ENCODE measurements at regions not wholly inside any gene's neighbourhood (a gene's known extent, or its start where the extent isn't known, plus 50 kb on each side); places are given as distances from the start of the nearest gene placed in this dataset.

DNA sequence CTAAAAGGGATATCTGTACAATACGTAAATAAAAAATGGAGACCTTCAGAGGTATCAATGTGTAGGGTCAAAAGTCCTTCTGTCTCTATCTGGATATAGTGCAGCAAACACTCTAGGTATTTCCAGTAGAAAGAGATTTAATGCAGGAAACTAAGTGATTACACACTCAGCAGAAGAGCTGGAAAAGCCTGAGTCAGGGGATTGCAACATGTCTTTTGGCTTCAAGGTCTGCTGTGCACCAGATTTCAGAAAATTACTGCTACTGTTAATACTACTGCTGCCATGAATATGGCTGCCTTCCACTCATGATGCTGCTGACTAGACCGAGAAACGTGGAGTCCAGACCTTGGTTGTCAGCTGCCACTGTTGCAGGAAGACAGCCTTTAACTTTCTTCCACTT is 94.9 kb upstream of the DLX6 start:
- TF ChIP-seq, protein P1, sequence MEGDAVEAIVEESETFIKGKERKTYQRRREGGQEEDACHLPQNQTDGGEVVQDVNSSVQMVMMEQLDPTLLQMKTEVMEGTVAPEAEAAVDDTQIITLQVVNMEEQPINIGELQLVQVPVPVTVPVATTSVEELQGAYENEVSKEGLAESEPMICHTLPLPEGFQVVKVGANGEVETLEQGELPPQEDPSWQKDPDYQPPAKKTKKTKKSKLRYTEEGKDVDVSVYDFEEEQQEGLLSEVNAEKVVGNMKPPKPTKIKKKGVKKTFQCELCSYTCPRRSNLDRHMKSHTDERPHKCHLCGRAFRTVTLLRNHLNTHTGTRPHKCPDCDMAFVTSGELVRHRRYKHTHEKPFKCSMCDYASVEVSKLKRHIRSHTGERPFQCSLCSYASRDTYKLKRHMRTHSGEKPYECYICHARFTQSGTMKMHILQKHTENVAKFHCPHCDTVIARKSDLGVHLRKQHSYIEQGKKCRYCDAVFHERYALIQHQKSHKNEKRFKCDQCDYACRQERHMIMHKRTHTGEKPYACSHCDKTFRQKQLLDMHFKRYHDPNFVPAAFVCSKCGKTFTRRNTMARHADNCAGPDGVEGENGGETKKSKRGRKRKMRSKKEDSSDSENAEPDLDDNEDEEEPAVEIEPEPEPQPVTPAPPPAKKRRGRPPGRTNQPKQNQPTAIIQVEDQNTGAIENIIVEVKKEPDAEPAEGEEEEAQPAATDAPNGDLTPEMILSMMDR (IDR thresholded peaks at IDR 0.05; ENCODE audit: insufficient read depth, low read length): no peak
- TF ChIP-seq, protein P2, sequence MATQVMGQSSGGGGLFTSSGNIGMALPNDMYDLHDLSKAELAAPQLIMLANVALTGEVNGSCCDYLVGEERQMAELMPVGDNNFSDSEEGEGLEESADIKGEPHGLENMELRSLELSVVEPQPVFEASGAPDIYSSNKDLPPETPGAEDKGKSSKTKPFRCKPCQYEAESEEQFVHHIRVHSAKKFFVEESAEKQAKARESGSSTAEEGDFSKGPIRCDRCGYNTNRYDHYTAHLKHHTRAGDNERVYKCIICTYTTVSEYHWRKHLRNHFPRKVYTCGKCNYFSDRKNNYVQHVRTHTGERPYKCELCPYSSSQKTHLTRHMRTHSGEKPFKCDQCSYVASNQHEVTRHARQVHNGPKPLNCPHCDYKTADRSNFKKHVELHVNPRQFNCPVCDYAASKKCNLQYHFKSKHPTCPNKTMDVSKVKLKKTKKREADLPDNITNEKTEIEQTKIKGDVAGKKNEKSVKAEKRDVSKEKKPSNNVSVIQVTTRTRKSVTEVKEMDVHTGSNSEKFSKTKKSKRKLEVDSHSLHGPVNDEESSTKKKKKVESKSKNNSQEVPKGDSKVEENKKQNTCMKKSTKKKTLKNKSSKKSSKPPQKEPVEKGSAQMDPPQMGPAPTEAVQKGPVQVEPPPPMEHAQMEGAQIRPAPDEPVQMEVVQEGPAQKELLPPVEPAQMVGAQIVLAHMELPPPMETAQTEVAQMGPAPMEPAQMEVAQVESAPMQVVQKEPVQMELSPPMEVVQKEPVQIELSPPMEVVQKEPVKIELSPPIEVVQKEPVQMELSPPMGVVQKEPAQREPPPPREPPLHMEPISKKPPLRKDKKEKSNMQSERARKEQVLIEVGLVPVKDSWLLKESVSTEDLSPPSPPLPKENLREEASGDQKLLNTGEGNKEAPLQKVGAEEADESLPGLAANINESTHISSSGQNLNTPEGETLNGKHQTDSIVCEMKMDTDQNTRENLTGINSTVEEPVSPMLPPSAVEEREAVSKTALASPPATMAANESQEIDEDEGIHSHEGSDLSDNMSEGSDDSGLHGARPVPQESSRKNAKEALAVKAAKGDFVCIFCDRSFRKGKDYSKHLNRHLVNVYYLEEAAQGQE (IDR thresholded peaks at IDR 0.05; ENCODE audit: insufficient replicate concordance, low read depth): no peak
- TF ChIP-seq SPI1 (IDR thresholded peaks at IDR 0.05; ENCODE audit: borderline replicate concordance, low read depth): no peak

Data from HL-60 (cell line).